ENCODE measurements at regions not wholly inside any gene's neighbourhood (a gene's known extent, or its start where the extent isn't known, plus 50 kb on each side); places are given as distances from the start of the nearest gene placed in this dataset.

DNA sequence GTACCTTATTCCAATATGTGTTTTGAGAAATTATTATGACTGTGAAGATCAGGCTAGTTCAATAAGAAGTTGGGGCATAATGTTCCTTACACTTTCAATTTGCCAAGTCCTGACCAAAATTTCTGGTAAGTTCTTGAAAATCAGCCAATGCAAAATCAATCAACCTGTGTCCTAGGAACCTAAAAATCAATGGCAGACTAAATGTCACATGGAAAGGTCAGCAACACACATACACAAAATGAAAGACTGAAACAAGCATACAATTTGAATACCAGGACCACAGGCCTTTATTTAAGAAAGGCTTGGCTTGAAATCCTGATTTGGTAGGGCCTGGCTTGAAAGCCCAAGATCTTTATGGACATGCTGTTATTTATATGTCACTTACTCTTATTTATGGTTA lies 155.5 kb upstream of the ZKSCAN2 start:
- Histone ChIP-seq H2BK5ac (ENCODE audit: low read depth, low read length) (no peak overlapping the region), H3K4me2 (ENCODE audit: insufficient read depth in 1 of 2, low read depth in 2 of 2, low read length in 2 of 2) (no peak overlapping the region), H3K18ac (ENCODE audit: extremely low read depth, low read length) (no peak overlapping the region), H3K14ac (ENCODE audit: insufficient read length) (no peak overlapping the region), H3K4ac (replicated peaks; ENCODE audit: insufficient read length, low read depth, low read length) (no peak overlapping the region), H2BK12ac (ENCODE audit: low read depth, low read length) (no peak overlapping the region), H4K91ac (replicated peaks; ENCODE audit: insufficient read length, low read length) (no peak overlapping the region), H4K8ac (ENCODE audit: extremely low read depth, insufficient read depth, low read length) (no peak overlapping the region), H3K23me2 (ENCODE audit: low read depth, low read length) (no peaks in the 10 kb centered on the region; the same call in 1 of the 2 replicates), H2BK15ac (ENCODE audit: low read length) (no peak overlapping the region), H3K79me2 (ENCODE audit: control insufficient read depth in 1 of 2, insufficient read depth in 2 of 2, low read length in 2 of 2) (no peaks in the 10 kb centered on the region), H3K9me3 (ENCODE audit: insufficient read depth in 2 of 2, low read depth in 1 of 2, low read length in 1 of 2) (no peaks in the 10 kb centered on the region), H2AFZ (ENCODE audit: low read length) (no peak overlapping the region), H3K27ac (ENCODE audit: low read depth, low read length) (no peak overlapping the region), H4K5ac (ENCODE audit: insufficient read length, low read depth, low read length) (no peak overlapping the region), H4K20me1 (replicated peaks in 1 of 2; ENCODE audit: control insufficient read depth in 1 of 2, insufficient read depth in 2 of 2, low read length in 2 of 2) (no peaks in the 10 kb centered on the region), H2AK5ac (ENCODE audit: low read depth, low read length) (no peak overlapping the region), H3K27me3 (replicated peaks in 1 of 4; ENCODE audit: control insufficient read depth in 3 of 4, extremely low read depth in 1 of 4, insufficient read depth in 3 of 4, low read length in 3 of 4) (no peaks in the 10 kb centered on the region), H3K4me3 (ENCODE audit: extremely low read depth in 1 of 4, insufficient read depth in 2 of 4, low read depth in 3 of 4, low read length in 4 of 4) (no peak overlapping the region), H3K9ac (replicated peaks in 1 of 4; ENCODE audit: extremely low read depth in 1 of 4, low read depth in 3 of 4, low read length in 3 of 4) (no peak overlapping the region), H3K79me1 (ENCODE audit: low read depth, low read length) (no peaks in the 10 kb centered on the region), H3K36me3 (ENCODE audit: control insufficient read depth in 2 of 4, insufficient read depth in 4 of 4, low read length in 3 of 4) (no peaks in the 10 kb centered on the region), H2BK20ac (ENCODE audit: low read length) (no peak overlapping the region), H2BK120ac (replicated peaks; ENCODE audit: low read depth, low read length) (no peak overlapping the region), H3K23ac (ENCODE audit: insufficient read length) (no peak overlapping the region), H3K4me1 (replicated peaks in 1 of 4; ENCODE audit: control insufficient read depth in 3 of 4, insufficient read depth in 4 of 4, low read length in 3 of 4) (peaks cover 0 to 5% (median 0%) of the 10 kb centered on the region in 4 experiments; a peak in 1 of 7 replicates), H3K56ac (replicated peaks; ENCODE audit: insufficient read length, low read depth, low read length) (no peak overlapping the region)
- FAIRE-seq, result no peak
- POLR2A ChIA-PET (ENCODE audit: partially characterized antibody), result no interaction called here
- CTCF ChIA-PET (ENCODE audit: partially characterized antibody), result no interaction called here
- DNase-seq (ENCODE audit: low read depth in 1 of 2, low spot score in 2 of 2), result no peak
- TF ChIP-seq MAFK (IDR thresholded peaks at IDR 0.05; ENCODE audit: low read depth, low read length) (no peak), TAF1 (IDR thresholded peaks at IDR 0.05; ENCODE audit: low read depth, low read length) (no peak), KDM4A (IDR thresholded peaks at IDR 0.05; ENCODE audit: low read depth, low read length, severe bottlenecking) (no peak)

Data from H1 (cell line).